ENCODE measurements at regions not wholly inside any gene's neighbourhood (a gene's known extent, or its start where the extent isn't known, plus 50 kb on each side); places are given as distances from the start of the nearest gene placed in this dataset.

GRCh38 chr11:31912808-31913207 lies 101.7 kb upstream of the PAX6 start:
- TF ChIP-seq CTCF (IDR thresholded peaks at IDR 0.05; ENCODE audit: control extremely low read depth, extremely low read depth) = no peak
- H3K27me3 ChIP-seq (ENCODE audit: control insufficient read depth in 3 of 3, insufficient read depth in 3 of 3, low read length in 2 of 3) = peaks cover 0 to 11% (median 0%) of the 10 kb centered on the region in 3 donors
- H3K9ac ChIP-seq (ENCODE audit: insufficient read depth in 1 of 2, low read length in 2 of 2) = no peak overlapping the region
- peaks cover 0 to 3% (median 0%) of the 10 kb centered on the region in 4 donors for H3K9me3 ChIP-seq (ENCODE audit: control insufficient read depth in 4 of 4, insufficient read depth in 3 of 4, low read length in 3 of 4)
- DNase-seq (no peak), ATAC-seq (ENCODE audit: insufficient read depth, low FRiP score) (no peak)
- H3K36me3 ChIP-seq (ENCODE audit: control insufficient read depth in 4 of 4, insufficient read depth in 4 of 4, low read length in 4 of 4) = no peaks in the 10 kb centered on the region
- no peak overlapping the region for H3K27ac ChIP-seq (ENCODE audit: low read depth in 1 of 2, low read length in 1 of 2)
- WGBS, 2 donors = 75 to 86% methylated on average over 1 of the region's 1 CpG
- H3K4me1 ChIP-seq (ENCODE audit: control insufficient read depth in 5 of 5, insufficient read depth in 5 of 5, low read length in 5 of 5) = no peaks in the 10 kb centered on the region
- H3K4me3 ChIP-seq = no peak overlapping the region

- Histone ChIP-seq H3K9ac (ENCODE audit: insufficient read depth in 1 of 2, low read length in 2 of 2) (no peak overlapping the region), H3K4me3 (no peak overlapping the region), H3K27ac (ENCODE audit: low read depth in 1 of 2, low read length in 1 of 2) (no peak overlapping the region), H3K27me3 (ENCODE audit: control insufficient read depth in 3 of 3, insufficient read depth in 3 of 3, low read length in 2 of 3) (peaks cover 0 to 16% (median 0%) of the 10 kb centered on the region in 3 donors), H3K36me3 (ENCODE audit: control insufficient read depth in 4 of 4, insufficient read depth in 4 of 4, low read length in 4 of 4) (no peaks in the 10 kb centered on the region), H3K9me3 (ENCODE audit: control insufficient read depth in 4 of 4, insufficient read depth in 3 of 4, low read length in 3 of 4) (peaks cover 0 to under 1% (median 0%) of the 10 kb centered on the region in 4 donors), H3K4me1 (ENCODE audit: control insufficient read depth in 5 of 5, insufficient read depth in 5 of 5, low read length in 5 of 5) (no peaks in the 10 kb centered on the region)
- no peak for DNase-seq
- no peak for ATAC-seq (ENCODE audit: insufficient read depth, low FRiP score)
- TF ChIP-seq CTCF (IDR thresholded peaks at IDR 0.05; ENCODE audit: control extremely low read depth, extremely low read depth) = no peak
- WGBS, 2 donors = 85 to 94% methylated on average over 1 of the region's 1 CpG
Measured at GRCh38 chr11:31910950-31911576, 99.9 kb upstream of the PAX6 start.

- no peak overlapping the region for H3K27ac ChIP-seq (ENCODE audit: low read depth in 1 of 2, low read length in 1 of 2)
- peaks cover 0 to 5% (median 0%) of the 10 kb centered on the region in 4 donors for H3K9me3 ChIP-seq (ENCODE audit: control insufficient read depth in 4 of 4, insufficient read depth in 3 of 4, low read length in 3 of 4)
- no peak for TF ChIP-seq CTCF (IDR thresholded peaks at IDR 0.05; ENCODE audit: control extremely low read depth, extremely low read depth)
- H3K36me3 ChIP-seq (ENCODE audit: control insufficient read depth in 4 of 4, insufficient read depth in 4 of 4, low read length in 4 of 4) = no peaks in the 10 kb centered on the region
- H3K9ac ChIP-seq (ENCODE audit: insufficient read depth in 1 of 2, low read length in 2 of 2) = no peak overlapping the region
- no peaks in the 10 kb centered on the region for H3K4me1 ChIP-seq (ENCODE audit: control insufficient read depth in 5 of 5, insufficient read depth in 5 of 5, low read length in 5 of 5)
- DNase-seq = no peak
- ATAC-seq (ENCODE audit: insufficient read depth, low FRiP score) = no peak
- H3K4me3 ChIP-seq = no peak overlapping the region
- WGBS, 2 donors = 78 to 84% methylated on average over 14 of the region's 14 CpGs
- peaks cover 0 to 5% (median 0%) of the 10 kb centered on the region in 3 donors for H3K27me3 ChIP-seq (ENCODE audit: control insufficient read depth in 3 of 3, insufficient read depth in 3 of 3, low read length in 2 of 3)
Measured at GRCh38 chr11:31903225-31904074, 92.3 kb upstream of the PAX6 start.

All from lung (tissue), 11 donors.